Stimulated activated CD4-positive, alpha-beta T cell treated with anti-CD3 and anti-CD28 coated beads, Interleukin-1b, Interleukin-23, amount 100 ng/mL, for 4 hours (primary cell): ENCODE measurements at regions not wholly inside any gene's neighbourhood (a gene's known extent, or its start where the extent isn't known, plus 50 kb on each side); places are given as distances from the start of the nearest gene placed in this dataset.
"Not testable (repeated sequence)": the region's sequence is repeated elsewhere in the genome, so short reads cannot be mapped to it uniquely, and the experiment has no call there.

Experiments used
- DNase-seq, 2 donors: peaks; one replicate each; pipeline ENCODE4 v3.0.0-alpha.2; 2020; ENCODE audit warnings: low read depth in 2 of 2

- DNase-seq: not testable (repeated sequence)
These were observed 520.1 kb downstream of the LTN1 start for GRCh38 chr21:28472543-28472942.

DNA sequence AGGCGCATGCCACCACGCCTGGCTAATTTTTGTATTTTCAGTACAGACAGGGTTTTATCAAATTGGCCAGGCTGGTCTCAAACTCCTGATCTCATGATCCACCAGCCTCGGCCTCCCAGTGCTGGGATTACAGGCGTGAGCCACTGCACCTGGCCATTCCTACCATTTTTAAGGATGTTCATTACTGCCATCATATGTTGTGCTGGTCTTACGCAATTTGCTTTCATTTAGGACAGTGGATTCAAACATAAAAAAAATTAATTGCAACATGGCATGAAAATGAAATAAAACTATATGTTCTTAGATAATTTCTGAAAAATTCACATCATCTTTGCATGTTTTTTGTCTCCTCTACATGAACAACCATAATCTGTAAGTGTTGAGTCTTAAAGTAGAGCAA, 527.7 kb downstream of the LTN1 start:
- no peak for DNase-seq

- no peak for DNase-seq
These were observed 528.6 kb downstream of the LTN1 start for GRCh38 chr21:28464095-28464494.

GRCh38 chr21:28459193-28459592, 533.5 kb downstream of the LTN1 start:
- DNase-seq: no peak

DNA sequence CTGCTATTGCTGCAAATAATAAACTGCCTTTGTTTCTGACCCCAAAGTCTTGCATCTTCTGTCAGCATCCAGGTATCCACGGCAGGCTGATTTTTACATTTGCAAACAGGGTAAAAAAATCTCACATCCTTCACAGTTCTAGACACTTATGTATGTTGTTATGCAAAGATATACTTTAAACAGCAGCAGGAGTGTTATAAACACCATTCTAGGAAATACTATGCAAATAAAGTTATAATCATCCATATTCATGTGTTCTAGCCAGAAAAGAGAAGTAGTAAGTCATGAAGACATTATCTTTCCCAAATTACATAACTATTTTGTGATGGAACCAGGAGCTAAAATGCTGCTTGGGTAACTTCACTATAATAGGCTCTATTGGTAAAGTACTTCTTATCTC, 534.2 kb downstream of the LTN1 start:
- DNase-seq: no peak

DNA sequence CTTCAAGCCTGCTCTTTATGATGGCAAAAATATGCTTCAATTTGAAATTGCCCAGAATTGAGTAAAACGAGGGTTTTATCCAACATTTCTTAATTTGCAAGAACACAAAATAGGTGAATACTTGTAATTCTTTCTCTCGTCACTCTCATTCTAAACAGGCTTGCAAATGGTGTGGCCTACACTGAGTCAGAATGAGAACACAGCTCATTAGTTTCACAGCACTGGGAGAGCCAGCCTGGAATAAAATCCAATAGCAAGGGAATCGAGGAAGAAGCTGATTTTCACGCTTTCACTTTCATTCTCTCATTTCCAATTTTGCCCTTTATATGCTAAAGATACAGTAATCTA, 537.5 kb downstream of the LTN1 start:
- no peak for DNase-seq

- no peak for DNase-seq
These were observed 538.0 kb downstream of the LTN1 start for GRCh38 chr21:28454564-28455252.

- DNase-seq: no peak
These were observed 545.2 kb downstream of the LTN1 start for GRCh38 chr21:28447462-28447861.

DNA sequence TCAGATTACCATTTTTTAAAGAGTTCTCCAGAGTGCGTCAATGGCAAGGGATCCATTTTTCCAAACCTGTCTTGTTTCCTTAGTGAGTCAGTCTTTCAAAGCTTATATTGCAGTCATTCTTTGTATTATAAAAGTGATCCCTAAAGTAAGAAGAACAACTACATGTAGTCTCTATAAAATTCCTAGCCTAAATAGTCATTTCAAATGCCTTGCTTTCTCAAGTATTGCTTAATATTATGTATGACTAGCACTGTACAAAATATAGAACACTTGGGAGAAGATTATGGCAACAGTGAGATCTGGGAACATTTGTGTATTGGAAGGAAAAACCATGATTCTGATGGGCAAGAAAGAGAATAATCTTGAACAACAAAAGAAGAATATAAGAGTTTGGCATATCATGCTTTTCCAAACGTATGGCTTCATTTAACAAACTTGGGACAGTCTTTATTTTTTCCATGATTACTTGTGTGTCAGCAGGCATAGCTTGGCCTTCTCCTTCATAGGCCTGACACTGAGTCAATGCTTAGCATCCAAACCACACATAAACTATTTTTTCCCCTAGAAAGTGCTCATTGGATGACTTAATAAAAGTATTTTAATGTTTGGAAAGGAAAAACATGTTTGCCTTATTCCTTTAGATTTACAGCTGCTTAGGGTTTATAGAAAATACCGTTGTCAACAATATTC, 547.4 kb downstream of the LTN1 start:
- no peak for DNase-seq

GRCh38 chr21:28444557-28444956, 548.1 kb downstream of the LTN1 start:
- no peak for DNase-seq

DNA sequence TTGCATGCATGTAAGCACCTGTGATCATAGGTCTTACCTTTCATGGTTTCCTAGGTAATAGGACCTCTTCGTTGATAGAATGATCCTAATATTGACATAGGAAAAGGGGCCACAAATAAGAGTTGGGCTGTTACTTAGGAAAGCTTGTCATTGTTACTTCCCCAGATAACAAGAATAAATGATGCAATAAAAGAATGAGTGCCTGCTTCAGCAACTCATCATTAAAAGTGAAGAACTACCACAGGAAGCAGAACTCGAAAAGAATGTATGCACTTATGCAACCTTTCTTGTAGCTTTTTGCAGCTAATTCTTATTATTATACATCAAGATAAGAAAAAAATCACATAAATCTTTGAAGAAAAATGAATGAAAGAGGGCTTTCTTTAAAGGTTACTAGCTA, 548.6 kb downstream of the LTN1 start:
- DNase-seq: no peak

- DNase-seq: no peak
These were observed 550.1 kb downstream of the LTN1 start for GRCh38 chr21:28442624-28443023.

GRCh38 chr21:28442085-28442484, 550.6 kb downstream of the LTN1 start:
- no peak for DNase-seq

DNA sequence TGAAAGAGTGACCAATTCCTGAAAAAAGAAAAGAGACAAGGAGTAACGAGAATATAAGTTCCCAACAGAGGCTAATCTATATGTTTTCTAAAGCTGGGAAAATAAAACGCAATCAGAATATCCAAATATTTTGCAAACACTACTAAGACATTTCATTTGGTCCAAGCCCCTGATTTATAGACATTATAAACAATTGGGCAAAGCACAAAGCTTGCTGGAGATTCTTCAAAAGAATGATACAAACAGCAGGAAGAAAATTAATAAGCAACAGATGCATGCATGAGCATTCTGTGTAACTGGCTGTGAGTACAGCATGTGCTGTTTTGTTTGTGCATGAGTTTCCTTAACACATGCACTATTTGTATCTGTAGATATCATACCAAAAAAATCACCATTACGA, 552.9 kb downstream of the LTN1 start:
- no peak for DNase-seq

DNA sequence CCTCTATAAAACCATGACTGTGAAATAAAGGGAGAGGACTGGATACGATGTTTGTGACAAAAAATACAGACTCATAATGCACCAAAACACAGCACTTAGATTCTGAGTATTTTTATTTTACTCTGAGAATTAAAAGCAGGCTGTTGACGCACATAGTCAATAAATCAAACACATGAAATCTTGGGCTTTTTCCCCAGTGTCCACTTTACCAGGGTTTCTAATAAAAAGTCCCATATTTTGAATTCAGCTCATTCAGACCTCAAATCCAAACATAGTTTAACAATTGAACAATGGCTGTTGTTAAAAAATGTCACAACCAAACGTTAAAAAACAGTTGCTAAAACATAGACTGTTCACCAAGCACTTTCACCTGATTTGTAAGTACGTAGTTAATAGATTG, 553.4 kb downstream of the LTN1 start:
- no peak for DNase-seq

- no peak for DNase-seq
These were observed 555.6 kb downstream of the LTN1 start for GRCh38 chr21:28437061-28437460.

GRCh38 chr21:28436286-28436932, 556.3 kb downstream of the LTN1 start:
- DNase-seq: no peak

- no peak for DNase-seq
These were observed 561.0 kb downstream of the LTN1 start for GRCh38 chr21:28431527-28432200.

DNA sequence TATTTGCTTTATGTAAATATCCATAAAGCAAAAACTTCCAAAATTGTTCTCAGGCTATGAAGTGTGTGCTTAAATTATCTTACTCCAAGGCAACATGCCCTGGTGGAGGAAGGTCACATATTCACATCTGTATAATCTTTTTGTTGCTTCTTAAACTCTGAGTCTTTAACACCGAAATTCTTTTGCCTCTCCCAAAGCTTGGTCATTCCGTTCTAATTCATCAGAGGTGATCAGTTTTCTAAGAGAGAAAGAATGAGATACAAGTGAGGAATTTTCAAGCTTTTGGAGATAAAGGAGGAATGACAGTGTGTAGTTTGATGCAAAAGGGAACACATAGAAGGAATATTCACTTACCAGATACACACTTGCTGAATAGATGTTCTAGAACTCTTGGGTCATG, 561.7 kb downstream of the LTN1 start:
- DNase-seq: no peak

- no peak for DNase-seq
These were observed 563.5 kb downstream of the LTN1 start for GRCh38 chr21:28429161-28429560.

GRCh38 chr21:28427394-28428022, 565.2 kb downstream of the LTN1 start:
- no peak for DNase-seq

GRCh38 chr21:28426545-28426944, 566.1 kb downstream of the LTN1 start:
- no peak for DNase-seq
